ENCODE measurements at regions not wholly inside any gene's neighbourhood (a gene's known extent, or its start where the extent isn't known, plus 50 kb on each side); places are given as distances from the start of the nearest gene placed in this dataset.

DNA sequence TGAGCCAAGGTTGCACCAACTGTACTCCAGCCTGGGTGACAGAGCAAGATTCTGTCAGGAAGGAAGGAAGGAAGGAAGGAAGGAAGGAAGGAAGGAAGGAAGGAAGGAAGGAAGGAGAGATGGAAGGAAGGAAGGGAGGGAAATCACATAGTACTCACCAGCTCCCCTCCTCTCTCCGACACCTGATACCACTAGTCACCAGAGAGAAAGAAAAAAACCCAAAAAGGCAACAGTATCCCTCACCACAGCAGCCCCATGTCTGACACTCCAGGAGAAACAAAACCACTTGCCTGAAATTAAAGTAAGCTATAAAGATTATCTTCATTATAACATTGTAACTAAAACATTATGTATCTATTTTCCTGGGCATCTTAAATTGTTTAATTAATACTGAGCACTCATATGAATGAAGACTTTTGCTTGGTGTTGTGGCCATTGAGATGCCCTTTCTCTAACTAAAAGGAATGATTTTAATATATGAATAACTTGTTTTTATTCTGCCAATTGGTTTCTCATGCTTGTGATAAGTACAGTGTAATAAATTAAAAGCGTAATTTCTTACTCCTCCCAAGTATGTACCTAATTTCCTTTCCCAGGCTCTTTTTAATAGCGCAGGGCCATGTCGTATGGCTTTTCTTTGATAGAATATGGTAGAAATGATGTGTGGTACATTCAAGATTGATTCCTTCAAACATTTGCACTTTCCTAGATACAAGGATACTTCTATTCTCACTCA lies 390.0 kb downstream of the MMUT start:
- Histone ChIP-seq H3K27ac (ENCODE audit: low read depth, low read length) (no peak overlapping the region), H3K36me3 (ENCODE audit: control insufficient read depth, insufficient read depth, low read length) (no peaks in the 10 kb centered on the region), H3K27me3 (ENCODE audit: control insufficient read depth, insufficient read depth, low read length, poor library complexity, severe bottlenecking) (no peaks in the 10 kb centered on the region), H3K9me3 (ENCODE audit: control insufficient read depth, low read length) (no peaks in the 10 kb centered on the region), H3K9ac (ENCODE audit: extremely low read depth, low read length, poor library complexity, severe bottlenecking) (no peak overlapping the region), H3K4me1 (ENCODE audit: control insufficient read depth, insufficient read depth, low read length) (no peaks in the 10 kb centered on the region), H3K4me3 (ENCODE audit: low read length) (no peak overlapping the region)
- no peak for DNase-seq
- Mint-ChIP-seq H3K4me1 (no peaks in the 10 kb centered on the region), H3K27me3 (ENCODE audit: insufficient read depth) (no peaks in the 10 kb centered on the region), H3K36me3 (ENCODE audit: low read depth) (no peaks in the 10 kb centered on the region), H3K27ac (no peak overlapping the region), H3K9me3 (no peaks in the 10 kb centered on the region), H3K4me3 (no peak overlapping the region)
- 93% methylated on average over 2 of the region's 4 CpGs; no CpG with 5 or more reads in 1 of the 2 experiments for WGBS, 2 experiments (ENCODE audit: insufficient coverage in 1 of 2, insufficient read length in 1 of 2)
- TF ChIP-seq, protein P1, sequence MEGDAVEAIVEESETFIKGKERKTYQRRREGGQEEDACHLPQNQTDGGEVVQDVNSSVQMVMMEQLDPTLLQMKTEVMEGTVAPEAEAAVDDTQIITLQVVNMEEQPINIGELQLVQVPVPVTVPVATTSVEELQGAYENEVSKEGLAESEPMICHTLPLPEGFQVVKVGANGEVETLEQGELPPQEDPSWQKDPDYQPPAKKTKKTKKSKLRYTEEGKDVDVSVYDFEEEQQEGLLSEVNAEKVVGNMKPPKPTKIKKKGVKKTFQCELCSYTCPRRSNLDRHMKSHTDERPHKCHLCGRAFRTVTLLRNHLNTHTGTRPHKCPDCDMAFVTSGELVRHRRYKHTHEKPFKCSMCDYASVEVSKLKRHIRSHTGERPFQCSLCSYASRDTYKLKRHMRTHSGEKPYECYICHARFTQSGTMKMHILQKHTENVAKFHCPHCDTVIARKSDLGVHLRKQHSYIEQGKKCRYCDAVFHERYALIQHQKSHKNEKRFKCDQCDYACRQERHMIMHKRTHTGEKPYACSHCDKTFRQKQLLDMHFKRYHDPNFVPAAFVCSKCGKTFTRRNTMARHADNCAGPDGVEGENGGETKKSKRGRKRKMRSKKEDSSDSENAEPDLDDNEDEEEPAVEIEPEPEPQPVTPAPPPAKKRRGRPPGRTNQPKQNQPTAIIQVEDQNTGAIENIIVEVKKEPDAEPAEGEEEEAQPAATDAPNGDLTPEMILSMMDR (conservative IDR thresholded peaks at IDR 0.05) = no peak

DNA sequence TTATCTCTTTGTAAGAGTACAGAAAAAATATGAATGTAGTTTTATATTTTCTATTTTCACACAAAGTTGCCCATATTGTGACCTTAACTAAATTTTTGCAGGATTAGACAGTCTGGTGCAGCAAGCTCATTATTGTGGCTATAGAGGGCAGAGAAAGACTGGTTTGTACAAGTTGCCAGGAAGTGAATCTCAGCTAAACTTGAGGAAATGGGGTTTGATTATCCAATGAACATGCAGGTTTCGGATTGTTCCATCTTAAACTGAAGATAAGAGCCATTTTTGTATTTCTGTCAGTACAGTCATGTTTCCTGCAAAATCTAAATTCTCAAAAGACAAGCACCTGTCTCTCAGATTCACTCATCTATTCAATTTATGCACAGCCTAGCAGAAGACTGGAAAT lies 390.9 kb downstream of the MMUT start:
- WGBS, 2 experiments (ENCODE audit: insufficient coverage in 1 of 2, insufficient read length in 1 of 2) = 95 to 100% methylated on average over 1 of the region's 1 CpG

DNA sequence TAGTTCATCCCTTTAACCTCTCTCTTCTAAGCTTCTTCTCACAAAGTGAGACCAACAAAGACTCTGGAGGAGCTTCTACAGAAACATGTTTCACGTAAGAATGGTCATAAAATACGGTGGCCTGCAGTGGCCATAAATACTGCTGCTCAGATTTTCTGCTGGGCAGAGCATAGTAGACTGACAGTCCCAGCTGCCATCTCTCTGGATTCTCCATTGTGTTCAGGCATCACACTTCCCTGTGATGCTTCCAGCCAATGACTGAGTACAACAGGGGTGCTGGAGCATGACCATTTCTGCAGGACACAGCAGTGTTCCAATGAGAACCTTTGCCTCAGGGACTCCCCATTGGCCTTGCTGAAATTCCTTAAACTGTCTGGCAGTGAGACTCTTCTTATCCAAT lies 392.6 kb downstream of the MMUT start:
- Histone ChIP-seq H3K9me3 (ENCODE audit: control insufficient read depth, low read length) (no peaks in the 10 kb centered on the region), H3K27me3 (ENCODE audit: control insufficient read depth, insufficient read depth, low read length, poor library complexity, severe bottlenecking) (no peaks in the 10 kb centered on the region), H3K4me1 (ENCODE audit: control insufficient read depth, insufficient read depth, low read length) (no peaks in the 10 kb centered on the region), H3K9ac (ENCODE audit: extremely low read depth, low read length, poor library complexity, severe bottlenecking) (no peak overlapping the region), H3K27ac (ENCODE audit: low read depth, low read length) (no peak overlapping the region), H3K36me3 (ENCODE audit: control insufficient read depth, insufficient read depth, low read length) (no peaks in the 10 kb centered on the region), H3K4me3 (ENCODE audit: low read length) (no peak overlapping the region)
- Mint-ChIP-seq H3K27ac (no peak overlapping the region), H3K27me3 (ENCODE audit: insufficient read depth) (no peaks in the 10 kb centered on the region), H3K9me3 (peaks cover 2% of the 10 kb centered on the region), H3K36me3 (ENCODE audit: low read depth) (no peaks in the 10 kb centered on the region), H3K4me3 (no peak overlapping the region), H3K4me1 (no peaks in the 10 kb centered on the region)
- 95 to 97% methylated on average over 2 of the region's 2 CpGs for WGBS, 2 experiments (ENCODE audit: insufficient coverage in 1 of 2, insufficient read length in 1 of 2)
- DNase-seq = no peak
- TF ChIP-seq, protein P1 (conservative IDR thresholded peaks at IDR 0.05) = no peak

More for the DNA sequence above, 390.9 kb downstream of the MMUT start:
- H3K9me3 Mint-ChIP-seq = no peaks in the 10 kb centered on the region
- TF ChIP-seq, protein P1 (conservative IDR thresholded peaks at IDR 0.05) = no peak
- no peaks in the 10 kb centered on the region for H3K9me3 ChIP-seq (ENCODE audit: control insufficient read depth, low read length)
- H3K27me3 ChIP-seq (ENCODE audit: control insufficient read depth, insufficient read depth, low read length, poor library complexity, severe bottlenecking) = no peaks in the 10 kb centered on the region
- H3K27ac Mint-ChIP-seq = no peak overlapping the region
- H3K27me3 Mint-ChIP-seq (ENCODE audit: insufficient read depth) = no peaks in the 10 kb centered on the region
- no peaks in the 10 kb centered on the region for H3K36me3 Mint-ChIP-seq (ENCODE audit: low read depth)
- H3K4me1 ChIP-seq (ENCODE audit: control insufficient read depth, insufficient read depth, low read length) = no peaks in the 10 kb centered on the region
- no peak overlapping the region for H3K4me3 Mint-ChIP-seq
- no peak overlapping the region for H3K9ac ChIP-seq (ENCODE audit: extremely low read depth, low read length, poor library complexity, severe bottlenecking)
- DNase-seq = no peak
- H3K4me1 Mint-ChIP-seq = no peaks in the 10 kb centered on the region
- H3K36me3 ChIP-seq (ENCODE audit: control insufficient read depth, insufficient read depth, low read length) = no peaks in the 10 kb centered on the region
- H3K4me3 ChIP-seq (ENCODE audit: low read length) = no peak overlapping the region
- no peak overlapping the region for H3K27ac ChIP-seq (ENCODE audit: low read depth, low read length)

Measured in endodermal cell (in vitro differentiated cells).